GM10266 (cell line): ENCODE measurements at regions not wholly inside any gene's neighbourhood (a gene's known extent, or its start where the extent isn't known, plus 50 kb on each side); places are given as distances from the start of the nearest gene placed in this dataset.

ENCODE experiments used
- DNase-seq: peaks from one replicate; pipeline ENCODE4 v3.0.0; 2012; ENCODE audit errors: extremely low spot score
- TF ChIP-seq, protein P1 (sequence below): IDR thresholded peaks from 2 replicates; pipeline ENCODE4 v1.5.1; 2012; ENCODE audit warnings: mild to moderate bottlenecking, low read depth; ENCODE audit not compliant: control insufficient read depth, insufficient read depth; ENCODE audit errors: missing control alignments

DNA sequence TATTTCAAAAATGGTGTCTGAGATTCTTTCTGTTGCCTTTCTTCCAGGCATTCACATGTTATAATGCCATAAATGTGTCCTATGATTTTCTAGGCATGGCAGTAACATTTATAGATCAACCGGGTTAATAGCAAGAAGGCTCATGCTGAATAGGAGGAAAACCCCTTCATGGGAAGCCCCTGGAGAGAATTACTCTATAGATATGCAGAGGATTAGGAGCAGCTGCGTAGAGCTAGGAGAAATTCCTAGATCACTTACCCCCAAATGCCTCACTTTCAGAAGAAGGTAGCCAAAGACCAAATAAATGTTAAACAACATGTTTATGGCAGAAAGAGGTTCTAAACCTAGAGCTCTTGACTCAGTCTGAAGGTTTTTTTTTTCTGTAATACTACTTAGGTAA, 153.4 kb upstream of the CTNNA2 start:
- DNase-seq: no peak
- TF ChIP-seq, protein P1, sequence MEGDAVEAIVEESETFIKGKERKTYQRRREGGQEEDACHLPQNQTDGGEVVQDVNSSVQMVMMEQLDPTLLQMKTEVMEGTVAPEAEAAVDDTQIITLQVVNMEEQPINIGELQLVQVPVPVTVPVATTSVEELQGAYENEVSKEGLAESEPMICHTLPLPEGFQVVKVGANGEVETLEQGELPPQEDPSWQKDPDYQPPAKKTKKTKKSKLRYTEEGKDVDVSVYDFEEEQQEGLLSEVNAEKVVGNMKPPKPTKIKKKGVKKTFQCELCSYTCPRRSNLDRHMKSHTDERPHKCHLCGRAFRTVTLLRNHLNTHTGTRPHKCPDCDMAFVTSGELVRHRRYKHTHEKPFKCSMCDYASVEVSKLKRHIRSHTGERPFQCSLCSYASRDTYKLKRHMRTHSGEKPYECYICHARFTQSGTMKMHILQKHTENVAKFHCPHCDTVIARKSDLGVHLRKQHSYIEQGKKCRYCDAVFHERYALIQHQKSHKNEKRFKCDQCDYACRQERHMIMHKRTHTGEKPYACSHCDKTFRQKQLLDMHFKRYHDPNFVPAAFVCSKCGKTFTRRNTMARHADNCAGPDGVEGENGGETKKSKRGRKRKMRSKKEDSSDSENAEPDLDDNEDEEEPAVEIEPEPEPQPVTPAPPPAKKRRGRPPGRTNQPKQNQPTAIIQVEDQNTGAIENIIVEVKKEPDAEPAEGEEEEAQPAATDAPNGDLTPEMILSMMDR: no peak

DNA sequence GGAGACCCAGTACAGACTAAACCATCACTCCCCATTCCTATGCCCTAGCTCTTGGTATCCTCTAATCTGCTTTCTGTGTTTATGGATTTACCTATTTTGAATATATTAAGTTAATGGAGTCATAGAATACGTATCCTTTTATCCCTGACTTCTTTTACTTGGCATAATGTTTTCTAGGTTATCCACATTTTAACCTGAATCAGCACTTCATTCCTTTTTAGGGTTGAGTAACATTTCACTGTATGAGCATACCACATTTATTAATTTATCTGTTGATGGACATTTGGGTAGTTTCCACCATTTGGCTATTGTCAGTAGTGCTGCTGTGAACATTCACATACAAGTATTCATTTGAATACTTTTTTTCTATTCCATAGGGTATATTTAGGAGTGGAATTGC, 157.3 kb upstream of the CTNNA2 start:
- no peak for DNase-seq

DNA sequence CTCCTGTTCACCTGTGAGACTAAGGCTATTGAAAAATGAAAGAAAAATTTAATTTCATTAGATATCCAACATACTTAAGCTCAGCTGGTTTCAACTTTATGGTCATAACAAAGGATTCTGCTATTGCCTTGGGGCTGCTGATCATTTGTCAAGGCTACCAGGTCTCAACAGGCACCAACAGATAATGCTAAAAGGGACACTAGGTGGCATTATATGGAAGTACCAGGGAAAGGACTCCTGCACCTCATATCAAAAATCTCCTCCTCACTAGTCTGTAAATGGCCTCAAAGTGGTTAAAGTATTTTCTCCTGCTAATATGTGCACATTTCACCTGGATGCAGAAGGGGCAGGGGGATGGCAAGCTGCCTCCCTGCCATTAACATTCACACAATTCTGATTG, 167.9 kb upstream of the REG3A start:
- DNase-seq: no peak
- TF ChIP-seq, protein P1: no peak

More for the DNA sequence above, 157.3 kb upstream of the CTNNA2 start:
- TF ChIP-seq, protein P1: no peak

DNA sequence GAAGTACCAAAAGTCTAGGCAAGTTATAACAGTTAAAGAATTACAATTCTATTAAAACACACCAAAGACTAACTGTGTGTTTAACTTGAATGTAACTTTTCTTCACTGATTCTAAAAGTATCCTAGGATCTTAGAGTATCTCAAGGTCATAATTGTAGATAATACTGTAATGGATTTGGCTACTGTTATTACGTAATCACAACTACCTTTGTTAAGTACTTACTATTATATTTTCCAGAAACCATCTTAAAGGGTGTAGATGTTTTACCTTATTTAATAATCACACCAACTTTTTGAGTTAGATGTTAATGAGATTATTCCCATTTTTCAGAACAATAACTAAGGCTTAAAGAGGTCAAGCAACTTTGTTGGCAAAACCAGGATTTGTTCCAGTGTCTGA, 161.3 kb upstream of the REG3A start:
- TF ChIP-seq, protein P1: no peak
- DNase-seq: no peak

DNA sequence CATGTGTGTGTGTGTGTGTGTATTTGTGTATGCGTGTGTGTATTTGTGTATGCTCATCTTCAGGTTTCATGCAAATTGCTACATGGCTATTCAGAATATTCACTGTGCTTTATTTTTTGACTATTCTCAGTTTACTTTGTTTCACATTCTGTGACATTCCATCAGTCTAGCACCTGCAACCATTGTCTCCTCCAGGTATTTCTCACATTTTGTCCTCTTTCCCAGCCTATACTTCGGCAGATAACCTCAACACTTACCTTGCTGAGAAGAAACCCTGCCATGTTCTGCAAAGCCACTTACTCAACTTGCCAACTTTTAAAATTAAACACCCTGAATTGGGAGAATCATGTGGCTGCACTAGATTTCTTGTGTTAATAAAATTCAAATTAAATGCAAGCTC, 135.4 kb upstream of the REG3A start:
- TF ChIP-seq, protein P1: no peak
- no peak for DNase-seq

DNA sequence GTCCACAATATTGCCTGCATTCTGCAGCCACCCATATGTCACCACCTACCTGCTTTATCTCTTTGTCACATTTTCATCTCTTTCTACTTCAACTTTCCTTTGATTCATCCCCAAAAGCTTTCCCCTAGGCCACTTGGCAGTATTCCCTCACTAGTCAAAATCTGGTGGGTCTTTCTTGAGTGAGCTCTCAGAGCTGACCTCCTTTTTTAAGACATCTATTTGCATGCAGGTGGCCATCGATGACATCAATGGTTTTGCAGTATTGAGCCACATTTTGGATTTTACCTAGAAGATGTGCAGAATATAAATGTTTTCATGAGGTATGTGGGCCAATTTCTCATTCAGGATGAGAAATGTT, 133.4 kb upstream of the REG3A start:
- TF ChIP-seq, protein P1: no peak
- no peak for DNase-seq

DNA sequence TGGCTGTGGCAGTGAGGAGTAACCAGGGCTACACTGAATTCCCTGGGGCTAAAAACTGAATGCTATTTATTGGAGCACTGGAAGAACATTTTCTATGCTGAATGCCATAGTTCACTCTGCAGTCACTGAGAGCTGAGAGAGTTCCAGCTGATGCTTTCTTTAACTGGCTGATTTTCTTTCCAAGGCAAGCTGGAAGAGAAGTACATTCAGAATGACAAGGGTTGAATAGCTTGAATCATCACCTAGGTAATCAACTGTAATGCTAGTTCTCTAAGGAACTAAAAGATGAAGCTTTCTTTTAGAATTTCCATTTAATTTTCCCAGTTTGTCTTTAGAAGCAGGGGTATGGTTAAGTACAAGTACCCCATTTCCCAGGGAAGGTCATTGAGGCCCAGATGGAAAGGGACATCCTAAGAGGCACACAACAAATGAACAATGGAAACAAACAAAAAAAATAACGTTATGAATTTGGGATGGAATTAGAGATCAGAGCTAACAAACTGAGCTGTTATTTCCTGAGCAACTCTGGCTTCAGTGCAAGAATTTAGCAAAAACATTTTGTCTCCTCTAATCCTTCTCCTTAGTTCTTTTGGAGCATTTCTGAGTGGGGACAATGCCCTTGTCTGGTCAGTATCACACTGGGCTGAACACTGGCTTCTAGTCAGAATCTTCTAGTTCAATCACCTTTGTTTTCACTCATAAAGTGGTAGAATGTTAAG, 132.8 kb upstream of the REG3A start:
- TF ChIP-seq, protein P1: no peak
- no peak for DNase-seq
